Right lobe of liver (tissue), 4 donors: ENCODE measurements at regions not wholly inside any gene's neighbourhood (a gene's known extent, or its start where the extent isn't known, plus 50 kb on each side); places are given as distances from the start of the nearest gene placed in this dataset.

Experiments used
- CTCF ChIP-seq, 4 donors: fragments of 200-600 bp in 3 of 4; fragments of 450-650 bp in 1 of 4; IDR thresholded peaks; one replicate each; pipeline versions ENCODE4 v1.5.1 to v1.8.0; 2016 to 2022; ENCODE audit warnings: antibody characterized with exemption in 4 of 4, mild to moderate bottlenecking in 2 of 4
- POLR2A ChIP-seq: fragments of 450-650 bp; IDR thresholded peaks from one replicate; pipeline ENCODE4 v1.6.1; 2017; ENCODE audit warnings: antibody characterized with exemption, mild to moderate bottlenecking
- donor health status: DM: no; HTN: no; CAD: no.
- donor health status: DM: no; HTN: no; CAD: no.
- donor health status: DM: no; HTN: yes; CAD: no.

DNA sequence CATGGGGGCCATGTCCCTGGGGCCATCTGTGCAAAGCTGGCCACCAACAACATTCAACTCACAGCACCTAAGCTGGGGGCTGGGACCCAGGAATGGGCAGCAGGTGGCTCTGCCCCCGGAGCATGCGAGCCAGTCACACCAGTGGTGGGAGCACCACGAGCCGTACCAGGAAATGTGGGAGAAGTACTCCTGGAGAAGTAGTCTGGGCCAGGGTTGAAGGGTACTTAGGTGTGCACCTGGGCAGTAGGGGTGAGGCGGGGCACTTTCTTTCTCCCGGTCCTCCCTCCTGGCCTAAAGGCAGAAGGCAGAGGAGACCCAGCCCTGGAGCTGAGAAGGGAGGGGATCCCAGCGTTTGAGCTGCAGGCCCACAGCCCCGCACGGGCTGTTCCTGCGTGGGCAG lies 94.2 kb downstream of the PLXNA1 start:
- no peak for TF ChIP-seq CTCF (IDR thresholded peaks at IDR 0.05)
- no peak for TF ChIP-seq POLR2A
